ENCODE measurements at regions not wholly inside any gene's neighbourhood (a gene's known extent, or its start where the extent isn't known, plus 50 kb on each side); places are given as distances from the start of the nearest gene placed in this dataset.

DNA sequence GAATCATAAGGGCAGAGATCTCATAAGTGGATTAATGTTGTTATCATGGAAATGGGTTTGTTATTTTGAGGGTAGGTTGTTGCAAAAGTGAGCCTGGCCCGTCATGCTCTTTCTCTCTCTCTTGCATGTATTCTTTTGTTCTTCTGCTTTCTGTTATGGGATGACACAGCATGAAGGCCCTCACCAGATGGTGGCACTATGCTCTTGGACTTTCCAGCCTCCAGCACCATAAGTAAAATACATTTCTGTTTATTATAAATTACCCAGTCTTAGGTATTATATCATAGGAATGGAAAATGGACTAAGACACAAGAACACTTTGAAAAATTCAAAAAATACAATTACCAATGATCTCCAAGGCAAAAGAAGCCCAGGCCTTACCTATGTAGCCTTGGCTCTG is 676.1 kb downstream of the PTPRU start:
- TF ChIP-seq, protein P1, sequence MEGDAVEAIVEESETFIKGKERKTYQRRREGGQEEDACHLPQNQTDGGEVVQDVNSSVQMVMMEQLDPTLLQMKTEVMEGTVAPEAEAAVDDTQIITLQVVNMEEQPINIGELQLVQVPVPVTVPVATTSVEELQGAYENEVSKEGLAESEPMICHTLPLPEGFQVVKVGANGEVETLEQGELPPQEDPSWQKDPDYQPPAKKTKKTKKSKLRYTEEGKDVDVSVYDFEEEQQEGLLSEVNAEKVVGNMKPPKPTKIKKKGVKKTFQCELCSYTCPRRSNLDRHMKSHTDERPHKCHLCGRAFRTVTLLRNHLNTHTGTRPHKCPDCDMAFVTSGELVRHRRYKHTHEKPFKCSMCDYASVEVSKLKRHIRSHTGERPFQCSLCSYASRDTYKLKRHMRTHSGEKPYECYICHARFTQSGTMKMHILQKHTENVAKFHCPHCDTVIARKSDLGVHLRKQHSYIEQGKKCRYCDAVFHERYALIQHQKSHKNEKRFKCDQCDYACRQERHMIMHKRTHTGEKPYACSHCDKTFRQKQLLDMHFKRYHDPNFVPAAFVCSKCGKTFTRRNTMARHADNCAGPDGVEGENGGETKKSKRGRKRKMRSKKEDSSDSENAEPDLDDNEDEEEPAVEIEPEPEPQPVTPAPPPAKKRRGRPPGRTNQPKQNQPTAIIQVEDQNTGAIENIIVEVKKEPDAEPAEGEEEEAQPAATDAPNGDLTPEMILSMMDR (IDR thresholded peaks at IDR 0.05), result peak in 1 of 6 experiments; percentile 22
- no peak for TF ChIP-seq POLR2AphosphoS5 (IDR thresholded peaks at IDR 0.05)

Data from upper lobe of left lung (tissue), 4 donors.